Erythroblast (primary cell): ENCODE measurements at regions not wholly inside any gene's neighbourhood (a gene's known extent, or its start where the extent isn't known, plus 50 kb on each side); places are given as distances from the start of the nearest gene placed in this dataset.

Source experiments
- GATA1 ChIP-seq: IDR thresholded peaks from 2 replicates; pipeline ENCODE4 v1.6.1; 2011; ENCODE audit warnings: low read depth, mild to moderate bottlenecking, control low read depth, low read length, moderate library complexity
- POLR2A ChIP-seq: IDR thresholded peaks from 2 replicates; pipeline ENCODE4 v1.6.1; 2011; ENCODE audit warnings: mild to moderate bottlenecking, low read length

DNA sequence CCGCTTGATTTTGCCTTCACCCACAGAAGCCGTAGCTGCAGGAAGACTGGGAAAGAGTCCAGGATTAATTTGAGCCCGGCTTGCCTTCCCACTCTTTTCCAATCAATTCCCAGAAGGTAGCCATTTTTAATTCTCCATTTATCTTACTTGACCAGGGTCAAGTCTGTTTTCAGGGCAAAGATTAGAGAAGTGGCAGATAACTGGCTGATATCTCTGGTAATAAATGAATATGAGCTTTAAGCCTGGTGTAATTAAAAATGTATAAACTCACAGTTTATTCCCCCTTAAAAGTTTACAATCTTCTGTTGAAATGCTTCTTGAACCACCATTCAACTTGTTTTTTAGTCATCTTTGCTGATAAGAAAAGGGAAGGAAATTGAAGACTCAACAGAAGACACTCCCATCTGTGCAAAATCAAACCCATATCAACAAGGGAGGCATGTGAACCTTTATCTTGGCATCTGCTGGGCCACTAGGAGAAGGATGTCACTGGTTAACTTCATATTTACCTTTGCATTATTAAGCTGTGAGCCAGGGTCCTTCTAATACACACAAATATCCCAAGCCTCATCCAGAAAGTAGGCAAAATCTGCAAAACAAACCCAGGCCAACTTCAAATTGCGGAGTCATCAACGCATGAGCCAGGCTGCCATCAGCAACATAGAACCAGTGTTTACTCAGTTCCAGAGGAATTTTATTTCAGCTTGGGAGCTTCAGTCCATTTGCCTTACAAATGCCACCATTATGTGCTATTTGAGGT, 314.6 kb upstream of the MAF start:
- no peak for TF ChIP-seq POLR2A
- no peak for TF ChIP-seq GATA1
